ENCODE measurements at regions not wholly inside any gene's neighbourhood (a gene's known extent, or its start where the extent isn't known, plus 50 kb on each side); places are given as distances from the start of the nearest gene placed in this dataset.
"Not testable (repeated sequence)": the region's sequence is repeated elsewhere in the genome, so short reads cannot be mapped to it uniquely, and the experiment has no call there.

- DNase-seq, result peak in 2 of 3 donors; percentile 1 to 6
- Histone ChIP-seq H3K9ac (ENCODE audit: insufficient read depth in 1 of 2, low read length in 2 of 2) (no peak overlapping the region), H3K4me3 (no peak overlapping the region), H3K27me3 (ENCODE audit: control insufficient read depth in 3 of 3, insufficient read depth in 3 of 3, low read length in 2 of 3) (no peaks in the 10 kb centered on the region), H3K9me3 (ENCODE audit: control insufficient read depth in 4 of 4, insufficient read depth in 3 of 4, low read length in 3 of 4) (peaks cover 0 to 2% (median under 1%) of the 10 kb centered on the region in 4 donors), H3K27ac (ENCODE audit: low read depth in 1 of 2, low read length in 1 of 2) (no peak overlapping the region), H3K36me3 (ENCODE audit: control insufficient read depth in 4 of 4, insufficient read depth in 4 of 4, low read length in 4 of 4) (no peaks in the 10 kb centered on the region), H3K4me1 (ENCODE audit: control insufficient read depth in 5 of 5, insufficient read depth in 5 of 5, low read length in 5 of 5) (no peaks in the 10 kb centered on the region)
- WGBS, 2 donors, result 32 to 38% methylated on average over 3 of the region's 3 CpGs
- no peak for ATAC-seq (ENCODE audit: insufficient read depth, low FRiP score)
- TF ChIP-seq CTCF (IDR thresholded peaks at IDR 0.05; ENCODE audit: control extremely low read depth, extremely low read depth), result no peak
Measured at GRCh38 chrX:66110112-66110511, 53.9 kb upstream of the HEPH start.

- not testable (repeated sequence) for H3K9ac ChIP-seq (ENCODE audit: insufficient read depth in 1 of 2, low read length in 2 of 2); H3K27ac ChIP-seq (ENCODE audit: low read depth in 1 of 2, low read length in 1 of 2); H3K27me3 ChIP-seq (ENCODE audit: control insufficient read depth in 3 of 3, insufficient read depth in 3 of 3, low read length in 2 of 3); H3K36me3 ChIP-seq (ENCODE audit: control insufficient read depth in 4 of 4, insufficient read depth in 4 of 4, low read length in 4 of 4); DNase-seq; ATAC-seq (ENCODE audit: insufficient read depth, low FRiP score); H3K4me3 ChIP-seq; H3K4me1 ChIP-seq (ENCODE audit: control insufficient read depth in 5 of 5, insufficient read depth in 5 of 5, low read length in 5 of 5); H3K9me3 ChIP-seq (ENCODE audit: control insufficient read depth in 4 of 4, insufficient read depth in 3 of 4, low read length in 3 of 4)
- WGBS, 2 donors, result 72 to 77% methylated on average over 4 of the region's 4 CpGs
Measured at GRCh38 chrX:66107860-66108259, 56.2 kb upstream of the HEPH start.

GRCh38 chrX:66102398-66102797 lies 61.6 kb upstream of the HEPH start:
- H3K27ac ChIP-seq (ENCODE audit: low read depth in 1 of 2, low read length in 1 of 2); H3K36me3 ChIP-seq (ENCODE audit: control insufficient read depth in 4 of 4, insufficient read depth in 4 of 4, low read length in 4 of 4); H3K27me3 ChIP-seq (ENCODE audit: control insufficient read depth in 3 of 3, insufficient read depth in 3 of 3, low read length in 2 of 3); DNase-seq; H3K9me3 ChIP-seq (ENCODE audit: control insufficient read depth in 4 of 4, insufficient read depth in 3 of 4, low read length in 3 of 4); ATAC-seq (ENCODE audit: insufficient read depth, low FRiP score); H3K4me3 ChIP-seq; H3K9ac ChIP-seq (ENCODE audit: insufficient read depth in 1 of 2, low read length in 2 of 2); H3K4me1 ChIP-seq (ENCODE audit: control insufficient read depth in 5 of 5, insufficient read depth in 5 of 5, low read length in 5 of 5): not testable (repeated sequence)
- 61 to 83% methylated on average over 3 of the region's 3 CpGs for WGBS, 2 donors

GRCh38 chrX:66098162-66098561 lies 58.3 kb upstream of the VSIG4 start:
- TF ChIP-seq CTCF (IDR thresholded peaks at IDR 0.05; ENCODE audit: control extremely low read depth, extremely low read depth), result no peak
- Histone ChIP-seq H3K9me3 (ENCODE audit: control insufficient read depth in 4 of 4, insufficient read depth in 3 of 4, low read length in 3 of 4) (no peaks in the 10 kb centered on the region), H3K4me1 (ENCODE audit: control insufficient read depth in 5 of 5, insufficient read depth in 5 of 5, low read length in 5 of 5) (no peaks in the 10 kb centered on the region), H3K27me3 (ENCODE audit: control insufficient read depth in 3 of 3, insufficient read depth in 3 of 3, low read length in 2 of 3) (no peaks in the 10 kb centered on the region), H3K36me3 (ENCODE audit: control insufficient read depth in 4 of 4, insufficient read depth in 4 of 4, low read length in 4 of 4) (no peaks in the 10 kb centered on the region), H3K9ac (ENCODE audit: insufficient read depth in 1 of 2, low read length in 2 of 2) (no peak overlapping the region), H3K4me3 (no peak overlapping the region), H3K27ac (ENCODE audit: low read depth in 1 of 2, low read length in 1 of 2) (no peak overlapping the region)
- whole genome bisulfite sequencing, 2 donors, result 79 to 93% methylated on average over 2 of the region's 2 CpGs
- no peak for DNase-seq
- no peak for ATAC-seq (ENCODE audit: insufficient read depth, low FRiP score)

GRCh38 chrX:66096987-66097386 lies 57.1 kb upstream of the VSIG4 start:
- DNase-seq; H3K4me3 ChIP-seq; H3K9ac ChIP-seq (ENCODE audit: insufficient read depth in 1 of 2, low read length in 2 of 2); H3K27ac ChIP-seq (ENCODE audit: low read depth in 1 of 2, low read length in 1 of 2); H3K36me3 ChIP-seq (ENCODE audit: control insufficient read depth in 4 of 4, insufficient read depth in 4 of 4, low read length in 4 of 4); H3K9me3 ChIP-seq (ENCODE audit: control insufficient read depth in 4 of 4, insufficient read depth in 3 of 4, low read length in 3 of 4); H3K27me3 ChIP-seq (ENCODE audit: control insufficient read depth in 3 of 3, insufficient read depth in 3 of 3, low read length in 2 of 3); H3K4me1 ChIP-seq (ENCODE audit: control insufficient read depth in 5 of 5, insufficient read depth in 5 of 5, low read length in 5 of 5); ATAC-seq (ENCODE audit: insufficient read depth, low FRiP score): not testable (repeated sequence)
- 93% methylated on average over 16 of the region's 16 CpGs for WGBS, 2 donors

GRCh38 chrX:66090004-66090403 lies 50.1 kb upstream of the VSIG4 start:
- H3K4me1 ChIP-seq (ENCODE audit: control insufficient read depth in 5 of 5, insufficient read depth in 5 of 5, low read length in 5 of 5); H3K4me3 ChIP-seq; H3K27me3 ChIP-seq (ENCODE audit: control insufficient read depth in 3 of 3, insufficient read depth in 3 of 3, low read length in 2 of 3); H3K9me3 ChIP-seq (ENCODE audit: control insufficient read depth in 4 of 4, insufficient read depth in 3 of 4, low read length in 3 of 4); H3K27ac ChIP-seq (ENCODE audit: low read depth in 1 of 2, low read length in 1 of 2); H3K36me3 ChIP-seq (ENCODE audit: control insufficient read depth in 4 of 4, insufficient read depth in 4 of 4, low read length in 4 of 4); DNase-seq; ATAC-seq (ENCODE audit: insufficient read depth, low FRiP score); H3K9ac ChIP-seq (ENCODE audit: insufficient read depth in 1 of 2, low read length in 2 of 2): not testable (repeated sequence)
